Psoas muscle (tissue), 7 donors: ENCODE measurements at regions not wholly inside any gene's neighbourhood (a gene's known extent, or its start where the extent isn't known, plus 50 kb on each side); places are given as distances from the start of the nearest gene placed in this dataset.

Experiments used
- ATAC-seq, 4 donors: fragments of 200-7000 bp; cut with Tn5 transposase; one replicate each; pipeline ENCODE4 v1.9.1; 2020; ENCODE audit warnings: moderate library complexity in 3 of 4, mild to moderate bottlenecking in 2 of 4
- DNase-seq, 2 donors: peaks; one replicate each; pipeline ENCODE4 v3.0.0-alpha.2; 2020
- H3K27ac ChIP-seq: fragments of 200-600 bp; one replicate; pipeline ENCODE4 v1.8.0; 2022
- H3K27me3 ChIP-seq, 3 donors: fragments of 200-600 bp in 1 of 3; one replicate each; pipeline versions ENCODE4 v1.6.1 to v1.8.0; 2013 to 2022; ENCODE audit warnings: low read length in 2 of 3, mild to moderate bottlenecking in 2 of 3, moderate library complexity in 1 of 3; ENCODE audit not compliant: insufficient read depth in 3 of 3
- H3K36me3 ChIP-seq, 2 donors: fragments of 200-600 bp in 1 of 2; one replicate each; pipeline versions ENCODE4 v1.6.1 to v1.8.0; 2013 to 2022; ENCODE audit warnings: low read depth in 1 of 2, mild to moderate bottlenecking in 1 of 2, moderate library complexity in 1 of 2; ENCODE audit not compliant: insufficient read depth in 1 of 2
- H3K4me1 ChIP-seq: fragments of 200-600 bp; one replicate; pipeline ENCODE4 v1.8.0; 2022
- H3K4me3 ChIP-seq: fragments of 200-600 bp; one replicate; pipeline ENCODE4 v1.8.0; 2022; ENCODE audit warnings: mild to moderate bottlenecking
- H3K9me3 ChIP-seq: fragments of 200-600 bp; one replicate; pipeline ENCODE4 v1.8.0; 2022
- WGBS, 3 donors: extraction: QIAGEN DNeasy Blood & Tissue Kit; methylation state at CpG; one replicate each; pipeline versions ENCODE4 v1.1.6 to v1.1.7; 2013; 5-methylcytosine and 5-hydroxymethylcytosine counted together
- intact Hi-C, 2 donors: fragments of 100-400 bp; cut with DNase I; formaldehyde crosslinking; loops; one replicate each; pipeline versions ENCODE4 v1.11.0 to v1.14.2; 2022
- TF ChIP-seq, protein P1 (sequence below): fragments of 200-600 bp; IDR thresholded peaks from one replicate; pipeline ENCODE4 v1.8.0; 2022; ENCODE audit warnings: antibody characterized with exemption
- donor health status: healthy with polysubstance abuse.
- donor health status: DM: no; HTN: no; CAD: no; lungs with moderate emphysema.
- donor health status: Bipolar disorder and iron deficiency.
- donor health status: healthy.
- donor health status: DM: yes; HTN: yes; CAD: no.
- donor health status: DM: no; HTN: no; CAD: no.
- donor health status: DM: yes; HTN: yes; CAD: no.

GRCh38 chr5:6228257-6229250 lies 149.8 kb downstream of the MED10 start:
- WGBS, 3 donors, result 76 to 83% (median 78%) methylated on average over 23 of the region's 23 CpGs
- H3K36me3 ChIP-seq, result no peaks in the 10 kb centered on the region
- ATAC-seq (no peak), DNase-seq (no peak)
- H3K4me3 ChIP-seq, result no peak overlapping the region
- H3K9me3 ChIP-seq, result no peaks in the 10 kb centered on the region
- intact Hi-C loops, result no loop called here
- peaks cover 0 to 2% (median 0%) of the 10 kb centered on the region in 3 donors for H3K27me3 ChIP-seq
- no peaks in the 10 kb centered on the region for H3K4me1 ChIP-seq
- H3K27ac ChIP-seq, result no peak overlapping the region
- TF ChIP-seq, protein P1, sequence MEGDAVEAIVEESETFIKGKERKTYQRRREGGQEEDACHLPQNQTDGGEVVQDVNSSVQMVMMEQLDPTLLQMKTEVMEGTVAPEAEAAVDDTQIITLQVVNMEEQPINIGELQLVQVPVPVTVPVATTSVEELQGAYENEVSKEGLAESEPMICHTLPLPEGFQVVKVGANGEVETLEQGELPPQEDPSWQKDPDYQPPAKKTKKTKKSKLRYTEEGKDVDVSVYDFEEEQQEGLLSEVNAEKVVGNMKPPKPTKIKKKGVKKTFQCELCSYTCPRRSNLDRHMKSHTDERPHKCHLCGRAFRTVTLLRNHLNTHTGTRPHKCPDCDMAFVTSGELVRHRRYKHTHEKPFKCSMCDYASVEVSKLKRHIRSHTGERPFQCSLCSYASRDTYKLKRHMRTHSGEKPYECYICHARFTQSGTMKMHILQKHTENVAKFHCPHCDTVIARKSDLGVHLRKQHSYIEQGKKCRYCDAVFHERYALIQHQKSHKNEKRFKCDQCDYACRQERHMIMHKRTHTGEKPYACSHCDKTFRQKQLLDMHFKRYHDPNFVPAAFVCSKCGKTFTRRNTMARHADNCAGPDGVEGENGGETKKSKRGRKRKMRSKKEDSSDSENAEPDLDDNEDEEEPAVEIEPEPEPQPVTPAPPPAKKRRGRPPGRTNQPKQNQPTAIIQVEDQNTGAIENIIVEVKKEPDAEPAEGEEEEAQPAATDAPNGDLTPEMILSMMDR, result no peak

DNA sequence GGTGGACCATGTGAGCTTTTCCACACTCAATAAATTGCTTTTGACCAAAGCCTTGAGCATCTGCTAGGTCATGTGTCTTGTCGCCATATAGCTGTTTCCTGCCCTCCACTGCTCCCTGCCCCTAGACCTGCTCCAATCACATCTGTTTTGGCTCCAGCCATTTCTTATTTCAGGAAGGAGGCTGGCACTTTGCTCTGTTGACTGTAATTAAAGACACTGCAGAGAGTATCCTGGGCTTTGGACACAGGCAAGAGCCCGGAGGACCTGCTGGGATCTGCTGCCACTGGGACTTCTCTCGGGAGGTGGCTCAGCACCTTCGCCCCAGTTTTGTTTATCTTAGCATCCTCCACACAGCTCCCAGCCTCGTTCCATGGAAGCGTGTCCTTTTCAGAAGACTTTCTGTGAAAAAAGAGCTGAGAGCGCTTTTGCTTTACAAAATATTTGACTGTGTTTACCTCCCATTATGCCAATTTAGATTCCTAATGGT lies 153.2 kb downstream of the MED10 start:
- Histone ChIP-seq H3K4me3 (no peak overlapping the region), H3K27me3 (peaks cover 0 to 2% (median 0%) of the 10 kb centered on the region in 3 donors), H3K9me3 (no peaks in the 10 kb centered on the region), H3K27ac (no peak overlapping the region), H3K36me3 (no peaks in the 10 kb centered on the region), H3K4me1 (no peaks in the 10 kb centered on the region)
- ATAC-seq, result no peak
- TF ChIP-seq, protein P1, result no peak
- no peak for DNase-seq
- intact Hi-C loops, result no loop called here
- WGBS, 3 donors, result 71 to 78% (median 74%) methylated on average over 7 of the region's 7 CpGs

DNA sequence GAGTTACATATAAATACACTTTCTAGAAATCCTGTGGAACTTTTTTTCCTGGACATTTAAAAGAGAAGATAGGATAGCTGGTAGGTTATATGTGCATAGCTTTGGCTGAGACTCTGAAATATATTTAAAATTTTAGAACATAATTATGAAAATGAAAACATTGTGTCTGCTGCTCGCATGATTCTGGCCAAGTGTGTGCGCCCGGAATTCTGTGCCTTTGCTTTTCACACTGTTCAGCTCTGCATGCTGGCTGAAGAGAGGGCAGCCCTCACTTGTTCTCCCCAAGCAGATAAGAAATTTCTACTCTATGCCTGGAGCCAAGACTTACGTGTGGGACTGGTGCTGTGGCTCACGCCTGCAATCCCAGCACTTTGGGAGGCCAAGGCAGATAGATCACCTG lies 153.9 kb downstream of the MED10 start:
- H3K4me1 ChIP-seq, result no peaks in the 10 kb centered on the region
- no peak overlapping the region for H3K27ac ChIP-seq
- peaks cover 0 to 2% (median 0%) of the 10 kb centered on the region in 3 donors for H3K27me3 ChIP-seq
- H3K4me3 ChIP-seq, result no peak overlapping the region
- TF ChIP-seq, protein P1, result no peak
- 87 to 93% (median 90%) methylated on average over 5 of the region's 5 CpGs for WGBS, 3 donors
- intact Hi-C loops, result no loop called here
- no peaks in the 10 kb centered on the region for H3K36me3 ChIP-seq
- ATAC-seq, result no peak
- H3K9me3 ChIP-seq, result no peaks in the 10 kb centered on the region
- no peak for DNase-seq

DNA sequence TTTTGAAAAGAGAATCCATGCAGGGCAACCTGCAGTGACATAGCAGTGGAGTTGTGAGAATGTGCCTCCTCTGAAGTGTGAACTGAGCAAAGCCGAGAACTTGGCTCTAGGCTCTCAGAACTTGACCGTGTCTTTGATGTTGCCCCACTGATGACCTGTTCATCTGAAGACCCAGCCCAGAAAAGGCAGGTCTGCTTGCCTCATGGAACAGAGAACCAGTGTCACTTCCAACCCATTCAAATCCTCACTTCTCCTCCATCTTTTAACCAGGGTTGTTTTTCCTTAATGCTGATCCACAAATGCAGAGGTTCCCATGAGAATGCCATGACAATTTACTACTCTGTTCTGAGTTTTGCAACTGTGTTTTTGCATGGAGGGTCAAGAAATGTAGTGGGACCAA lies 155.4 kb downstream of the MED10 start:
- Histone ChIP-seq H3K4me3 (no peak overlapping the region), H3K4me1 (no peaks in the 10 kb centered on the region), H3K27ac (no peak overlapping the region), H3K36me3 (no peaks in the 10 kb centered on the region), H3K9me3 (no peaks in the 10 kb centered on the region), H3K27me3 (no peaks in the 10 kb centered on the region)
- TF ChIP-seq, protein P1, result no peak
- DNase-seq (no peak), ATAC-seq (no peak)
- 84 to 95% (median 93%) methylated on average over 2 of the region's 2 CpGs for WGBS, 3 donors
- intact Hi-C loops, result no loop called here
